Smooth muscle cell (in vitro differentiated cells): ENCODE measurements at regions not wholly inside any gene's neighbourhood (a gene's known extent, or its start where the extent isn't known, plus 50 kb on each side); places are given as distances from the start of the nearest gene placed in this dataset.

Experiments
- DNase-seq: peaks from one replicate; lab custom pipeline; 2025; ENCODE audit not compliant: unreplicated experiment; lab: John Stamatoyannopoulos, UW
- H2AFZ ChIP-seq: fragments of 200-600 bp; sonication (generic); 2 replicates; pipeline ENCODE4 v1.6.0; 2016; ENCODE audit warnings: antibody characterized with exemption, low read depth, mild to moderate bottlenecking
- H3F3A ChIP-seq: fragments of 200-600 bp; sonication (generic); 2 replicates; pipeline ENCODE4 v1.6.0; 2017; ENCODE audit warnings: antibody characterized with exemption, low read depth
- H3K27ac ChIP-seq: fragments of 200-600 bp; sonication (generic); 2 replicates; pipeline ENCODE4 v1.5.1; 2016; ENCODE audit warnings: low read depth, mild to moderate bottlenecking
- H3K27me3 ChIP-seq: fragments of 200-600 bp; sonication (generic); 2 replicates; pipeline ENCODE4 v1.6.1; 2016; ENCODE audit warnings: low read depth, mild to moderate bottlenecking
- H3K36me3 ChIP-seq: fragments of 200-600 bp; sonication (generic); 2 replicates; pipeline ENCODE4 v1.5.1; 2016; ENCODE audit warnings: low read depth
- H3K4me1 ChIP-seq: fragments of 200-600 bp; sonication (generic); 2 replicates; pipeline ENCODE4 v1.5.1; 2016; ENCODE audit warnings: low read depth
- H3K4me2 ChIP-seq: fragments of 200-600 bp; sonication (generic); 2 replicates; pipeline ENCODE4 v1.6.0; 2016; ENCODE audit warnings: mild to moderate bottlenecking
- H3K4me3 ChIP-seq: fragments of 200-600 bp; sonication (generic); 2 replicates; pipeline ENCODE4 v1.5.1; 2016; ENCODE audit warnings: mild to moderate bottlenecking
- H3K79me2 ChIP-seq: fragments of 200-600 bp; sonication (generic); 2 replicates; pipeline ENCODE4 v1.6.0; 2016; ENCODE audit warnings: low read depth, mild to moderate bottlenecking
- H3K9ac ChIP-seq: fragments of 200-600 bp; sonication (generic); 2 replicates; pipeline ENCODE4 v1.6.0; 2016; ENCODE audit warnings: low read depth
- H3K9me3 ChIP-seq: fragments of 200-600 bp; sonication (generic); replicated peaks from 2 replicates; pipeline ENCODE4 v1.5.1; 2016; ENCODE audit warnings: low read depth
- H4K20me1 ChIP-seq: fragments of 200-600 bp; sonication (generic); 2 replicates; pipeline ENCODE4 v1.6.0; 2016; ENCODE audit warnings: low read depth
- WGBS: methylation state at CpG from one replicate; pipeline ENCODE4 v1.1.7; 2016; ENCODE audit warnings: low lambda C conversion rate; 5-methylcytosine and 5-hydroxymethylcytosine counted together
- TF ChIP-seq, protein P1 (sequence below): fragments of 200-600 bp; sonication (generic); IDR thresholded peaks from 2 replicates; pipeline ENCODE4 v1.5.1; 2017; ENCODE audit warnings: borderline replicate concordance, mild to moderate bottlenecking, antibody characterized with exemption; ENCODE audit not compliant: insufficient read depth, poor library complexity, severe bottlenecking

DNA sequence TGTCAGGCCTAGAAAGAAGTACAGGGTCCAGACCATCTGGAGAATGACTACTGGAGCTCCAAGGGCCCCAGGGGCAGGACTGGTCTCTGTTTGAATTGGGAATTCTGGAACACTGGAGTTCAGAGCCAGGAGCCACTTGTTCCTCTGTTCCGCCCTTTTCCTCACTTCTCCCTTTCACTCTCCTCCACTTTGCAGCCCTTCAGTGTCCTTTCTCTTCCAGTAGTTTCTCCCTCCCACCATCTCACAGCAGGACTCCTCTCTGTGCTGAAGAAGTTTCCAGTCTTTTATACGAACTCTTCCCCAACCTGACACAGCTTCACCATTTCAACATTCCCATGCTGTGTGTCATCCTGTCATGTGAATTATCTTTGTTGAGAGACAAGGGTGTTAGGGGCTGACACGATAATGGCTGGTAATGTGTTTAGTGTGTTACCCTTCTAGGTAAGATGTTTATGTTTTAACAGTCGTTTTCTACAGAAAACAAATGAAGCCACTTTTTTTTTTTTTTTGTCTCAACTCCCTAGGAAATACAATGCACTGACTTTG is 180.3 kb upstream of the MYOCD start:
- TF ChIP-seq, protein P1, sequence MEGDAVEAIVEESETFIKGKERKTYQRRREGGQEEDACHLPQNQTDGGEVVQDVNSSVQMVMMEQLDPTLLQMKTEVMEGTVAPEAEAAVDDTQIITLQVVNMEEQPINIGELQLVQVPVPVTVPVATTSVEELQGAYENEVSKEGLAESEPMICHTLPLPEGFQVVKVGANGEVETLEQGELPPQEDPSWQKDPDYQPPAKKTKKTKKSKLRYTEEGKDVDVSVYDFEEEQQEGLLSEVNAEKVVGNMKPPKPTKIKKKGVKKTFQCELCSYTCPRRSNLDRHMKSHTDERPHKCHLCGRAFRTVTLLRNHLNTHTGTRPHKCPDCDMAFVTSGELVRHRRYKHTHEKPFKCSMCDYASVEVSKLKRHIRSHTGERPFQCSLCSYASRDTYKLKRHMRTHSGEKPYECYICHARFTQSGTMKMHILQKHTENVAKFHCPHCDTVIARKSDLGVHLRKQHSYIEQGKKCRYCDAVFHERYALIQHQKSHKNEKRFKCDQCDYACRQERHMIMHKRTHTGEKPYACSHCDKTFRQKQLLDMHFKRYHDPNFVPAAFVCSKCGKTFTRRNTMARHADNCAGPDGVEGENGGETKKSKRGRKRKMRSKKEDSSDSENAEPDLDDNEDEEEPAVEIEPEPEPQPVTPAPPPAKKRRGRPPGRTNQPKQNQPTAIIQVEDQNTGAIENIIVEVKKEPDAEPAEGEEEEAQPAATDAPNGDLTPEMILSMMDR = no peak

DNA sequence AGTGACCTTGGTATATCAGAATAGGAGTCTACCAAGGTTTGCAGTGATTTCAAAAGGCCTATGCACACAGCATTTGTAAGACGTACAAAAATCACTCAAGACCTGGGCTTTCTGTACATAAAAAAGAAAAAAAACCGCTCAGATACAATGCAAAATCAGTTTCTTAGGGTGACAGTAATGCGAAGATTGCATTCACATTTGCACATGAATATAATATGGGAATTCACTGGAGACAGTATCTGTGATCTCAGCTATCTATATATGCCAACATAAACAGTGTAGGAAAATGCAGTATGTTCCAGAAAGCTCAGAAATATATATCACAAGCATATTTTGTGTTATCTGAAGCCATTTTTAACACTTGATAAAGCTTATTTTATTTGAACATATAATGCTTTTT is 176.4 kb upstream of the MYOCD start:
- H3K4me1 ChIP-seq = no peaks in the 10 kb centered on the region
- TF ChIP-seq, protein P1 = no peak
- H3F3A ChIP-seq = no peaks in the 10 kb centered on the region
- H3K4me2 ChIP-seq = no peak overlapping the region
- H3K36me3 ChIP-seq = no peaks in the 10 kb centered on the region
- H3K27me3 ChIP-seq = no peaks in the 10 kb centered on the region
- H3K27ac ChIP-seq = no peak overlapping the region
- H4K20me1 ChIP-seq = no peaks in the 10 kb centered on the region
- WGBS = 94% methylated on average over 3 of the region's 3 CpGs
- DNase-seq = no peak
- no peak overlapping the region for H3K4me3 ChIP-seq
- H3K79me2 ChIP-seq = no peaks in the 10 kb centered on the region
- H3K9me3 ChIP-seq = no peaks in the 10 kb centered on the region
- H3K9ac ChIP-seq = no peak overlapping the region
- no peak overlapping the region for H2AFZ ChIP-seq

More for the DNA sequence above, 180.3 kb upstream of the MYOCD start:
- 58% methylated on average over 4 of the region's 4 CpGs for WGBS
- H2AFZ ChIP-seq = no peak overlapping the region
- no peak overlapping the region for H3K4me2 ChIP-seq
- no peaks in the 10 kb centered on the region for H3F3A ChIP-seq
- no peak overlapping the region for H3K27ac ChIP-seq
- H4K20me1 ChIP-seq = no peaks in the 10 kb centered on the region
- H3K9ac ChIP-seq = no peak overlapping the region
- no peaks in the 10 kb centered on the region for H3K4me1 ChIP-seq
- H3K4me3 ChIP-seq = no peak overlapping the region
- no peaks in the 10 kb centered on the region for H3K27me3 ChIP-seq
- H3K9me3 ChIP-seq = no peaks in the 10 kb centered on the region
- no peak for DNase-seq
- H3K79me2 ChIP-seq = no peaks in the 10 kb centered on the region
- no peaks in the 10 kb centered on the region for H3K36me3 ChIP-seq

DNA sequence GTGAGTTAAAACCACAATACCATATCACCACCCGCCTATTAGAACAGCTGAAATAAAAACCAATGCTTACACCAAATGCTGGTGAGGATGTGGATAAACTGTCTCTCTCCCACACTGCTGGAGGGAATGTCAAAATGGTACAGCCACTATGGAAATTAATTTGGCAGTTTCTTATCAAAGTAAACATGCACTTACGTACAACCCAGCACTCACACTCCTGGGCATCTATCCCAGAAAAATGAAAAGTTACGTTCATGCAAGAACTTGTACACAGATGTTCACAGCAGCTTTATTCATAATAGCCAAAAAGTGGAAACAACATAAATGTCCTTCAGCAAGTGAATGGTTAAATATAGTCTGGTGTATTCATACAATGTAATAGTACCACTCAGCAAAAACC is 173.2 kb upstream of the MYOCD start:
- H3K36me3 ChIP-seq = no peaks in the 10 kb centered on the region
- no peaks in the 10 kb centered on the region for H3F3A ChIP-seq
- H3K4me3 ChIP-seq = no peak overlapping the region
- H3K4me1 ChIP-seq = no peaks in the 10 kb centered on the region
- no peaks in the 10 kb centered on the region for H4K20me1 ChIP-seq
- H2AFZ ChIP-seq = no peak overlapping the region
- H3K27ac ChIP-seq = no peak overlapping the region
- no peak for DNase-seq
- H3K4me2 ChIP-seq = no peak overlapping the region
- H3K27me3 ChIP-seq = no peaks in the 10 kb centered on the region
- no peaks in the 10 kb centered on the region for H3K79me2 ChIP-seq
- H3K9me3 ChIP-seq = no peaks in the 10 kb centered on the region
- TF ChIP-seq, protein P1 = no peak
- WGBS = 96% methylated on average over 3 of the region's 3 CpGs
- H3K9ac ChIP-seq = no peak overlapping the region

DNA sequence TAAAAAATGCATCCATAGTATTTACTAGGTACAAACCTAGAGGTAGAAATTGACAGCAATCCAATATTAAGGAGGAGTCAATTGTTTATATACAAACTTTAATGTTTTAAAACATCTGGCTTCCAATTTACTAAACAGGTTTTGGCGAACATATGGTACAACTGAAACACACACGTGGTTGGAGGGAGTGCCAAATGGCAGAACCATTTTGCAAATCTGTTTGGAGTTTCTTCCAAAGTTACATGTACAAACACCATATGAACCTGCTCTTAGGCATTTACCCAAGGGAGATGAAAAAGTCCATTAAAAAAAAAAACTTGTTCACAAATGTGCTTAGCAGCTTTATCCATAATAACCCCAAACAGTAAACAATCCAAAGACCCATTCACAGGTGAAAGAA is 159.8 kb upstream of the MYOCD start:
- no peak overlapping the region for H3K27ac ChIP-seq
- no peaks in the 10 kb centered on the region for H3F3A ChIP-seq
- no peak overlapping the region for H3K4me2 ChIP-seq
- DNase-seq = no peak
- no peaks in the 10 kb centered on the region for H3K27me3 ChIP-seq
- H3K79me2 ChIP-seq = no peaks in the 10 kb centered on the region
- H2AFZ ChIP-seq = no peak overlapping the region
- no peaks in the 10 kb centered on the region for H4K20me1 ChIP-seq
- TF ChIP-seq, protein P1 = no peak
- no peak overlapping the region for H3K9ac ChIP-seq
- no peaks in the 10 kb centered on the region for H3K4me1 ChIP-seq
- no peaks in the 10 kb centered on the region for H3K36me3 ChIP-seq
- 79% methylated on average over 2 of the region's 2 CpGs for WGBS
- no peak overlapping the region for H3K4me3 ChIP-seq
- H3K9me3 ChIP-seq = no peaks in the 10 kb centered on the region
